CD4-positive, alpha-beta T cell treated with Interferon gamma for 1 hour (primary cell): ENCODE measurements at regions not wholly inside any gene's neighbourhood (a gene's known extent, or its start where the extent isn't known, plus 50 kb on each side); places are given as distances from the start of the nearest gene placed in this dataset.
"Not testable (repeated sequence)": the region's sequence is repeated elsewhere in the genome, so short reads cannot be mapped to it uniquely, and the experiment has no call there.

Experiments
- DNase-seq: peaks from one replicate; pipeline ENCODE4 v3.0.0-alpha.2; 2020

DNA sequence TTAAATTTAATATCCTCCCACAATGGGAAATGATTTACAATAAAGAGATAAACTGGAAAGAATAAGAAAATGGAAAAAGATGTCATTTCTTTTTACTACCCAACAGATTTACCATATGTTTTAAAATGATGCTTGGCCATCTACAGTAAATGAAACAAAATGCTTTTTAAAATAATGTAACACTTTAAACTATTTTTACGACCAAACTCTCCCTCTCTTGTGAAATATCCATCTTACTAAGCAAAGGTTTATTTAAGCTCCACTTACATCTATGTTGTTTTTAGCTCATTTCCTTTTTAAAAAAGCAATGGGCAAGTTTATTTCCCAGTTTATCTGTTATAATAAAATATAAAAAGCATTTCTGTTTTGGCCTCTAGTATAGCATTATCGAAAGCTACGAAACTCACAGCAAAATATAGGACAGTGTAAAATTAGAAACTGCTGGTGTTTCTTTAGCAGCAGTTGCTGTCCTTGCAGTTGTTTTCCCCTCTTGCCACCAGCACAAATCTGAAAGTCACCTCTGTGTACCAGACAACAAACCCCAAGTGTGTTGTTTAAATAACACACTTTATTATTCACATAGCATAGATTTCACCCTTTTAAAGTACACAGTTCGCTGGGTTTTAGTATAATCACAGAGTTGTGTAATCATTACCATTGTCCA lies 195.1 kb downstream of the CDRT15L2 start:
- DNase-seq = no peak

DNA sequence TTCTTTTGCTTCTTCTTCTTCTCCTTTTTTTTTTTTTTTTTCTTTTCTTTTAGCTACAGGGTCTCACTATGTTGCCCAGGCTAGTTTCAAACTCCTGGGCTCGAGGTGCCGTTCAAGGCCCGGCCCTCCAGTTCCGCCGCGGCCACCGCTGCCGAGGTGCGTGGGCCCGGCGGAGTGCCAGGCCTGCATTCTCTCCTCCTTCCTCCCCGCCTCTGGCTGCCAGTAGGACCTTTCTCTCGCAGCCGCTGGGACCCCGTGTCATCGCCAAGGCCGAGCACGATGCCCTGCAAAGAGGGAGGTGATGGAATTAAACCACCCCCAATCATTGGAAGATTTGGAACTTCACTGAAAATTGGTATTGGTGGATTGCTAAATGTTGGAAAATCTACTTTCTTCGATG lies 195.8 kb downstream of the CDRT15L2 start:
- DNase-seq = no peak

DNA sequence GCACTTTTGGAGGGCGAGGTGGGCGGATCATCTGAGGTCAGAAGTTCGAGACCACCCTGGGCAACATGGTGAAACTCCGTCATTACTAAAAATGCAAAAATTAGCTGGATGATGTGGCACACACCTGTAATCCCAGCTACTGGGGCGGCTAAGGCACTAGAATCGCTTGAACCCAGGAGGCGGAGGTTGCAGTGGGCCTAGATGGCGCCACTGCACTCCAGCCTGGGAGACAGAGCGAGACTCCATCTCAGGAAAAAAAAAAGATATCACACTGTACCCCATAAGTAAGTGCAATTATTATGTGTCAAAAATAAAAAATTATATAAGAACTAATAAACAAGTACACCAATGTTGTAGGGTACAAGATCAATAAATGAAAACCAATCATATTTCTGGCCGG lies 200.0 kb downstream of the CDRT15L2 start:
- no peak for DNase-seq

DNA sequence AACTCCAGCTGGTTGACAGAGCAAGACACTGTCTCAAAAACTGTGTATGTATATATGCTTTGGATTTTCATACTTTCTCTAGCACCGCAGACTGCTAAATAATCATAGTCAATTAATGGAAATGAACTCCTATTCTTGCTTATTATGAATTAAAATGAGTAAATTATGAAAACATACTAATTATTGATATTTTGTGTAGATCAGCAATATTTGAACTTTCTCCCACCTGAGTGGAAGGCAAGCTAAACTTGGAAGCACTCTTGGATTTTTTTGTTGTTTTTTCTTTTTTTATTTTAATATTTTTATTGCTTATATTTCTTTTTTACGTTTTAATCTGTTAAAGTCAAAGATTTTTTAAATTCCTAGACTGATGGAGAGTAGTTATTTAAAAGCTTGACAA lies 201.7 kb downstream of the CDRT15L2 start:
- no peak for DNase-seq

DNA sequence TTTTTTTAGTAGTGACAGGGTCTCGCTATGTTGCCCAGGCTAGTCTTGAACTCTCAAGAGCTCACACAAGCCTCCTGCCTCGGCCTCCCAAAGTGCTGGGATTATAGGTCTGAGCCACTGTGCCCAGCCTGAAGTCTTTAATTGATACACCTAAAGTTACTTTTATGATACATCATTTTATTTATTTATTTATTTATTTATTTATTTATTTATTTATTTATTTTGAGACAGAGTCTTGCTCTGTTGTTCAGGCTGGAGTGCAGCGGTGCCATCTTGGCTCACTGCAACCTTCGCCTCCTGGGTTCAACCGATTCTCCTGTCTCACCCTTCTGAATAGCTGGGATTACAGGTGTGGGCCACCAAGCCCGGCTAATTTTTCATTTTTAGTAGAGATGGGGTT lies 202.3 kb downstream of the CDRT15L2 start:
- not testable (repeated sequence) for DNase-seq

DNA sequence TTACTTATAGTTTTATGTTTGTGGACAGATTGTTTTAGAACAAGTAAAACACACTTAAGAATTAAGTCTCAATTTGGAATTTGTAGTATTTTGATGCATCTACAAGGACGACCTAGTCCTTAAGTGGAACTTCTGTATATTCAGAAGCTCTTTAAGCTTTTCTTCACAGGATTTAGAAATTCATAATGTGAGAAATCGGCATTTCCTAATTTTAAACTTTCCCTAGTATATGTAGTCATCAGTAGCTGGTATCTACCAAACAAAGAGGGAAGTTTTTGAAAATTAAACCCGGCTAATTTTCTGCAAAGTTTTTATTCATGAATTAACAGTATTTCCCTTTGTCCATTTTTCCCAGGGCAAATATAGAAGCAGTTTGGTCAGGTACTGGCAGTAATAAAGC lies 203.6 kb downstream of the CDRT15L2 start:
- no peak for DNase-seq

DNA sequence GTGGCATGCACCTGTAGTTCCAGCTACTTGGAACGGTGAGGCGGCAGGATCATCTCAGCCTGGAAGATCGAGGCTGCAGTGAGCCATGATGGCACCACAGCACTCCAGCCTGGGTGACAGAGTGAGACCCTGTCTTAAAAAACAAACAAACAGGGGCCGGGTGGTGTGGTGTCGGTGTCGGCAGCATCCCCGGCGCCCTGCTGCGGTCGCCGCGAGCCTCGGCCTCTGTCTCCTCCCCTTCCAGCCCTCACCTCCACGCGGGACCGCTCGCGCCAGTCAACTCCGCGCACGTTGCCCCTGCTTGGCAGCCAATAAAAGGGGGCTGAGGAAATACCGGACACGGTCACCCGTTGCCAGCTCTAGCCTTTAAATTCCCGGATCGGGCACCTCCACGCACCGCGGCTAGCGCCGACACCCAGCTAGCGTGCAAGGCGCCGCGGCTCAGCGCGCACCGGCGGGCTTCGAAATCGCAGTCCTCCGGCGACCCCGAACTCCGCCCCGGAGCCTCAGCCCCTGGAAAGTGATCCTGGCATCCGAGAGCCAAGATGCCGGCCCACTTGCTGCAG lies 204.7 kb downstream of the CDRT15L2 start:
- DNase-seq = no peak

DNA sequence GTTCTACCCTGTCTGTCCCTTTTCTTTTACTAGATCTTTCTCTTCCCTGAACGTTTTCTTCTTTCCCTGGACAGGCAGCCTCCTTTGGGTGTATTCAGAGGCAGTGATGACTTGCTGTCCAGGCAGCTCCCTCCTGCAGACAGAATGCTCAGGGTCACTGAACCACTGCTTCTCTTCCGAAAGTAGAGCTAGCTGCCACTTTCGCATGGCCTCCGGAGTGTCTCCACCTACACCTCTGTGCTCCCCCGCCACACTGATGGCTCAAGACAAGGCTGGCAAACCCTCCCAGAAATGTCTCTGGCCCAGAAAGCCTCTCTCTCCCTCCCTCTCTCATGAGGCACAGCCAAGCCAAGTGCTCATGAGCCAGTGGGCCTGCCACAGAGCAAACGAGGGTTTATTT lies 207.8 kb downstream of the CDRT15L2 start:
- no peak for DNase-seq

DNA sequence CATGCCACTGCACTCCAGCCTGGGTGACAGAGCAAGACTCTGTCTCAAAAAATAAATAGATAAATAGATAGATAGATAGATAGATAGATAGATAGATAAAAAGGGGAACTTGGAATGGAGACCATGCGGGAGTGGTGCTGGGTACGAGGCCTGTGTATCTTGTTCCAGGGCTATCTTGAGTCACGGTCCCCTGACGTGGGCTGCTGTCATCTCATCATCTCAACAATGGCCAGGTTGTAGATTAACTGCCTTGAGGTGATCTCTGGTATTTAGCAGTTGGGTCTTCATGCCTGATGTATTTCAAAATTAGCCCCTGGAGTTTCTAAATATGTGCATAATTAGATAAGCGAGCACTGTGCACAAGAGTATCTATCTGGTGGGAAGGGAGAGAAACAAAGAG lies 212.1 kb downstream of the CDRT15L2 start:
- DNase-seq = no peak

DNA sequence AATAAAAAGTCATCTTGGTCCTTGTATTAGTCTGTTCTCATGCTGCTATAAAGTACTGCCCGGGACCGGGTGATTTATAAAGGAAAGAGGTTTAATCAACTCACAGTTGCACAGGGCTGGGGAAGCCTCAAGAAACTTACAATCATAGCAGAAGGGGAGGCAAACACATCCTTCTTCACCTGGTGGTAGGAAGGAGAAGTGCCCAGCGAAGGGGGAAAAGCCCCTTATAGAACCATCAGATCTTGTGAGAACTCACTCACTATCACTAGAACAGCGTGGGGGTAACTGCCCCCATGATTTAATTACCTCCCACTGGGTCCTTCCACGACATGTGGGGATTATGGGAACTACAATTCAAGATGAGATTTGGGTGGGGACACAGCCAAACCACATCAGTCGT lies 215.0 kb downstream of the CDRT15L2 start:
- DNase-seq = not testable (repeated sequence)

DNA sequence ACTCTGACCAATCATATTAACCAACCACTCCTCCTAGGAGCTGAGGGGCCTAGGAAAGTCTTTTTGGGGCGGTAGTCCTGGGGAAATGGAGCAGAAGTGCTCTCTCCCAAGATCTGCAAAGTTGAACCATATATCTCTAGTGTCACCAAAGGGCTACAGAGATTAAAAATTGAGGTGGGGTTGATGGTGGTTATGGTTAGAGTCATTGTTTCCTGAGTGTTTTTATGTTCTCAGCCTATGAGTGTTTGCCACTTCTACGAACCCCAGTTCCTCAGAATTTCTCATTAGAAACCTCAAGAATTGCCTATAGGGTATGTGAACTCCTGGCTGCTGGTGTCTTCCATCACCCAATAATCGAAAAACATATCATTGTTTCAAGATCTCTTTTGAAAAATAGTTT lies 217.8 kb downstream of the CDRT15L2 start:
- no peak for DNase-seq

DNA sequence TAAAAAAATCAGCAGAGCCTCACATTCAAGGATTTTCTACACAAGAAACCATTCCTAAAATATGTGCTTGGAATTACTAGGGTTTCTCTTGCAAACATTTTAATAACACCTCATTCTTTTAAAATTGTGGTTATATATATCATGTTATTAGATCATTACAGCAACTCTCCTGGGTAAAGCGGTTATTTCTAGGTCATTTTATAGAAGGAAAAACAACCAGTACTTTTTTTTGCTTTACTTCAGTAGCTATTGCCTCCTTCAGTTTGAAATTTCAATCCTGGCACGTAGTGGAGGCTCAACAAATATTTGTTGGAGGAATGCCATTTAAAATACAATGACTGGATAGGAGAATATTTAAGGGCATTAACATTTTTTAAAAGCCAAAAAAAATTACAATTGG lies 220.6 kb downstream of the CDRT15L2 start:
- no peak for DNase-seq

DNA sequence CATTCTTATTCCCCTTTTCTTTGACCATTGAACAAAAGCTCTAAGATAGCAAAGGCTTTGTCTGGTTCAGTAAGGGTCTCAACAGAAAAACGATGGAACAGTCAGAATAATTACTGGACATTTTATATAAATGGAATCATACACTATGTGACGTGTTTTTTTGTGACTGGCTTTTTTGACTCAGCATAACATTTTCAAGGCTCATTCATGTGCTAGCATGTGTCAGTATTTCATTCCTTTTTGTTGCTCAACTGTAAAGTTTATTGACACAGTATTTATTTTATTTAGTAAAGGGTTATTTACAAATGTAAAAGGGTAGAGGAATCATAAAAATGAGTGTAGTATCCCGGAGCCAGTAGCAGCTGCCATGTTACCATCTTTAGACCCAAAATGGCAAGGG lies 226.2 kb downstream of the CDRT15L2 start:
- no peak for DNase-seq

DNA sequence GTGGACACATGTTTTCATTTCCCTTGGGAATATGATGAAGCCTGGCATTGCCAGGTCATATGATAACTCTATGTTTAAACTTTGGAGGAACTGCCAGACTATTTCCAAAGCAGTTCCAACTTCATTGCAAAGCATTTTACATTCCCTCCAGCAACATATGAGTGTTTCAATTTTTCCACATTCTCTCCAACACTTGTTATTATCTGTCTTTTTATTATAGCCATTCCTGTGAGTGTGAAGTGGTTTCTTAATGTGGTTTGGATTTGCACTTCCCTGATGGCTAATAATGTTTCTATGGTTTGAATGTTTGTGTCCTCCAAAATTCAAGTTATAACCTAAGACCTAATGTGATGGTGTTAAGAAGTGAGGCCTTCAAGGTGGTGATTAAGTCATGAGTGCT lies 228.0 kb downstream of the CDRT15L2 start:
- not testable (repeated sequence) for DNase-seq

DNA sequence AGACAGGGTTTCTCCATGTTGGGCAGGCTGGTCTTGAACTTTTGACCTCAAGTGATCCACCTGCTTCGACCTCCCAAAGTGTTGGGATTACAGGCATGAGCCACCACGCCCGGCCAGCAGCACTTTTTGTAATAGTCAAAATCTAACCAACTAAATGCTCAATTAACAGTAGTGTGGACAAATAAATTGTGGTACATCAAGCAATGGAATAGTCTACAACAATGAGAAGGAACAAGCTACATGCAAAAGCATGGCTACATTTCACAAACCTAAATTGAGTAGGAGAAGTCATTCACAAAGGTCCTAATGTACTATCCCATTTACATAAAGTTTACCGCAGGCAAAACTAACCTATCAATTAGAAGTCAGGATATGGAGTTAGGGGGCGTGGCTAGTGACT lies 227.4 kb downstream of the USP22 start:
- not testable (repeated sequence) for DNase-seq

DNA sequence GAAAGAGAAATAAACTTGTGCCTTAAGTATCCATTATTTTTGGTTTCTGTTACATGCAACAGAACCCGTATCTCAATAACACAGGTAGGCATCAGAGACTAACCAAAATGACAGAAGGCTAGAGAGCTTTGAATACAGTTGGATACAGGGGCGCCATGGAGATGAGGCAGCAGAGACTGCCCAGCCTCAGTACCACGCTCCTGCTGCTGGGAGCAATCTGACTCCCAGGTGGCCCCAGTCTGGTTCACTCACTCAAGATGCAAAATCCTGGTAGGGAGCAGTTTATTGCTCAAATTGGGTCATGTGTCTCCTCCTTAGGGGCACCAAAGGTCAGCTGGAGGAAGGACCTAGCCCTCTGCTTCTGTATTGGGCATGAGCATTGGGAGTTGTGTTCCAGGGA lies 218.9 kb downstream of the USP22 start:
- DNase-seq = no peak

DNA sequence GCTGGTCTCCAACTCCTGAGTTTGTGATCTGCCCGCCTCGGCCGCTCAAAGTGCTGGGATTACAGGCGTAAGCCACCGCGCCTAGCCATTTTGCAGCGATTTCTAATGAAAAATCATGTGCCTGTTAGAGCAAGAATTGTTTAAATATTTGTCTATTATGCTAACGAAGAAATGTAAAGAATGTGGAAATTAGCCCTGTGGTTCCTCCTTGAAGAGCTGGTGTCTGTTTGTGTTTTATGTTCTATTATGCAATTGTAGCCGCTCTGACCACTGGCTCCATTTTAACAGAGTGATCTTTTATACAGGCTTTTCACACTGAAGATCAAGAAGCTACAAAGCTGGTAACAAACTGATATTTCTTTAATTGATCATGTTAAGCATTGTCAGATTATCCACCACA lies 217.3 kb downstream of the USP22 start:
- DNase-seq = no peak

DNA sequence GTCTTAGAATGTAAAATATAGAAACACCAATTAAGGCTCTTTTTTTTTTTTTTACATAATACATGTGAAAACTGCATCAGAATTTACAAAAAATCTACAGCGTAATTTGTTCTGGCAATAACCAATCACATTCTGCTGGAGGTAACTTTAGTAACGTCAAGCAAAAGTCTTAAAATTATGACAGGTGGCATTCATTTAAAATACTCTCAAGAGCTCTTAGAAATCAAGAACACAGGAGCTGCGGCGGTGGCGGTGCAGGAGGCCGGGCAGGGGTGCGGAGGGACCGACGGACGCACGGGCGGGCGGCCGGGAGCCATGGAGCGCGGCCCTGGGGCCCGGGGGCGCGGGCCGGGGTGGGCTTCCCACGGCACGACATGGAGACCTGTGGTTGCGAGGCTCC lies 202.4 kb downstream of the USP22 start:
- DNase-seq = not testable (repeated sequence)

DNA sequence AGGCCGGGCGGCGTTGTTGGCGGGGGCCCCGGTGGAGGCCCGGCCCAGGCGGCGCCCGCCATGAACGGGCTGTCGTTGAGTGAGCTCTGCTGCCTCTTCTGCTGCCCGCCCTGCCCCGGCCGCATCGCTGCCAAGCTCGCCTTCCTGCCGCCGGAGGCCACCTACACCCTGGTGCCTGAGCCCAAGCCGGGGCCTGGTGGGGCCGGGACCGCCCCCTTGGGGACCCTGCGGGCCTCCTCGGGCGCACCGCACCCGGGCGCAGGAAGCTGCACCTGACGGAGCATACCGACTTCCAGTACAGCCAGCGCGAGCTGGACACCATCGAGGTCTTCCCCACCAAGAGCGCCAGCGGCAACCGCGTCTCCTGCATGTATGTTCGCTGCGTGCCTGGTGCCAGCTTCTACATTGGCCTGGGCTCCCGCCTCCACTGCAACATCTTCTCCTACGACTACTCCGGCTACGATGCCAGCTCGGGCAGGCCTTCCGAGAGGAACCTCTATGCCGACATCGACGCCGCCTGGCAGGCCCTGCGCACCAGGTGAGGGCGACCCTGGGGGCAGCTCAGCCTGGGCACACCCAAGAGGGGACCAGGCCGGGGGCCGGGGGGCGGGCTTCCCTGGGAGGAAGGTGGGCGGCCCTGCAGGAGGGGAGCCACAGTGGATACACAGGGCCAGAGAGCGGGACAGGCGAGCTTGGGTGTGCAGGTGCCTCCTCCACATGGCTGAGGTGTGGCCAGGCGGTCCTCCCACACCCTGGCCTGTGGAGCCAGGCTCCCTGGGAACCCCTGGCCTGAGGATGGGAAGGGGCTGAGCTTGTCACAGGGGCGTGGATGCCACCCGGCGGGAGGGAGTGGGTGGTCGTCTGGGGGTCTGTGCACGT lies 201.6 kb downstream of the USP22 start:
- DNase-seq = not testable (repeated sequence)

DNA sequence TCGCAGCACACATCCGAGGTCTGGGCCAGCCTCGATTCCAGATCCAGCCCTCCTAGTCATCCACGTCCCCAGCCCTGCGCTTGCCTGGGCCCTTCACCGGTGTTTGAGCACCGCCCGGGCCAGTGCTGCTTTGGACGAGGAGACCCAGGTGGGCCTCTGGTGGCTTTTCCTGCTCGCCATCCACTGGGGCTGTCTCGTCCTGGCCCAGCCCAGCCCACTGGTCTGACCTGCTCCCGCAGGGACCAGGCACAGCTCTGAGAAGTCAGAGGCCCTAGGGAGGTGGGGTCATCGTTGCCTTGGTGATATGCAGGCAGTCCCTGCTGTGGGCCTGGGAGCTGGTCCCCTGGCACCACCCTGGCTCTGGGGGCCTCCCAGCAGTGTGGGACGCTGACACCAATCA lies 200.8 kb downstream of the USP22 start:
- not testable (repeated sequence) for DNase-seq

DNA sequence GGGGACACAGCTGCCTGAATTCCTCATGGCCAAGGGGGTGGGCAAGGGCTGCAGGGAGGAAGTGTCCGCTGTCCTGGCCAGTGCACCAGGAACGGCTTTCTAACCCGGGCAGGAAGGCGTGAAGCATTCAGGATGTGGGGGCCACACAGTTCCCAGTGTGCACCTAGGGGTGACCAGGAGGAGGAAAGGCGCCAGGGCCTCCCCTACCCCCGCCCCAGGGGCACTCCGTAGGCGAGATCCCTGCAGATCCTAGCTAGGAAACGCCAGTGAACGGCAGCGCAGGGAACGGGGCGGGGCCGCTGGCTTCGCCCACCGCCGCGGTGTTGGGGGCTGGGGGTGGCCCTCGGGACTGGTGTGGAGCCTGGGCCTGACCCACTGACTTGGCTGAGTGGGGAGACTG lies 199.6 kb downstream of the USP22 start:
- DNase-seq = not testable (repeated sequence)

DNA sequence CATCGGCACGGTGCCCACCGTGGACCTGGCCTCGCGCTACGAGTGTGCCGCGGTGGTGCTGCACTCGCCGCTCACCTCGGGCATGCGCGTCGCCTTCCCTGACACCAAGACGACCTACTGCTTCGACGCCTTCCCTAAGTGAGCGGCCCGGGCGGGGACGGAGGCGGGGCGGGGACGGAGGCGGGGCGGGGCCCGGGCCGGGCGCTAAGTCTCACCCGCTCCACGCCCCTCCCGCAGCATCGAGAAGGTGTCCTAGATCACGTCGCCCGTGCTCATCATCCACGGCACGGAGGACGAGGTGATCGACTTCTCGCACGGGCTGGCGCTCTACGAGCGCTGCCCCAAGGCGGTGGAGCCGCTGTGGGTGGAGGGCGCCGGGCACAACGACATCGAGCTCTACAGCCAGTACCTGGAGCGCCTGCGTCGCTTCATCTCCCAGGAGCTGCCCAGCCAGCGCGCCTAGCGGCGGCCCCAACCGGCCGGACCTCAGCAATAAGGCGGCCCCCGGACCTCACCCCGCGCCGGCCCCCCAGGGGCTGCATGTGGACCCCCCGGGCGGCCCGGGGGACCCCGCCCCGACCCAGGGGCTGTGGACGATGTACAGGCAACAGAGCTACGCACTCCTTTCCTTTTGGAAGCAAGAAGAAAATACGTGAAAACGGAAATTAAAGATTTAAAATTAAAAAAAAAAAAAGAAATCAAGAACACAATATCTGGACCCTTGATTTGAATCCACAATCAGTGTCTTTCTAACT lies 198.8 kb downstream of the USP22 start:
- peak; percentile 45 for DNase-seq

DNA sequence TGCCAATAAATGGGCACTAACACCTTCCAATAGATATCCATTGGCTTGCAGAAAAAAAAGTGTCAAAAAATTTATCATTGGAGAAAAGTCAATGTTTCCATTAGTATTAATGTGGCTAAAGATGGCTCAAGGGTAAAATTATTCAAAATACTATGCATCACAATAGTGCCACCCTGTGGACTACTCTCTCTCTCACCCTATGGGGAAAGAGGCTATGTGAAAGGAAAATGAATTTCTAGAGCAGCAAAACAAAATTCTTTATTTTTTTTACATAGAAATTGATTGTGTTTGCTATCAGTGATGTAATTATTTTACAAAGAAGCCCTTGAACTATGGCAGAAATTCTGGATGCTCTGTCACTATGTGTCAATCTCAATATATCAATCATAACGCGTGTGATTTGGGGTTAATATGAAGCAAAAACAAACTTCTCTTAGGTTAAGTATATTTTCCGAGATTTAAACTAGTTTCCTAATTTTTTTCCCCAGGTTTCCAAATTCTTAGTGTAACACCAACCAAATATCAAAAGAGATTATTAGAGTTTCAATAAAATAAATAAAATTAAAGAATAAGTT lies 193.9 kb downstream of the USP22 start:
- DNase-seq = not testable (repeated sequence)
